GM18907 (cell line): ENCODE measurements at regions not wholly inside any gene's neighbourhood (a gene's known extent, or its start where the extent isn't known, plus 50 kb on each side); places are given as distances from the start of the nearest gene placed in this dataset.
A peak's percentile ranks its signal among the peaks of the same experiment; 100 is the strongest.

Source experiments
- ATAC-seq: cut with Tn5 transposase; IDR thresholded peaks from one replicate; pipeline ENCODE4 v1.9.1; 2021; ENCODE audit warnings: mild to moderate bottlenecking, moderate library complexity; ENCODE audit not compliant: unreplicated experiment

DNA sequence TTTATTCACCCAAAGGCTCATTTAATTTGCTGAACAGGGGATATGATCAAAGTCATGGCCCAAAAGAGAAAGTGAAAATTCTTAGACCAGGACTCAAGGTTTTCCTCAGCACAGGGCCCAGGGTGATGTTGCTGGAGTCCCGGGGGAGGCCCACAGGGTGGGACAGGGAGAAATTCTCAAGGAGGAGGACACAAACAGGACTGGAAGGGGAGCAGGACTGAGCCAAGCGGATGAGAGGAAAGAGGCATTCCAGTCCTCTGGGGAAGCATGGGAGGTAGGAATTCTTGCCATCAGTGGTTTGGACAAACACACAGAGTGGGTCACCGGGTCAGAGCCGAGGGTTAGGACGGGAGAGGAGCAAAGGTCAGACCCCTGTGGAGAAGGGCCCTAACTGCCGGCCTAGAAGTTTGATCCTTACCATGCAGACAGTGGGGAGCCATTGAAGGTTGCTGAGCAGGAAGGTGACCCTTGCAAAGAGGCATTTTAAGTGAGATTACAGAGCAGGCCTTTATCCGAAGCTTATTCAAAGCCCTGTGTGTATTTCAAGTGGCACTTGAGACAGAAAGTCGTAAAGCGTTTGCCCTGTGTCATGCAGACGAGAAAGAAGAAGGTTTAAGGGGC lies 68.4 kb upstream of the PTGR2 start:
- no peak for ATAC-seq

- ATAC-seq: no peak
Measured at GRCh38 chr14:73782623-73783022, 68.4 kb upstream of the PNMA1 start.

GRCh38 chr14:73780896-73781295 lies 66.7 kb upstream of the PNMA1 start:
- no peak for ATAC-seq

GRCh38 chr14:73780391-73780790 lies 66.2 kb upstream of the PNMA1 start:
- no peak for ATAC-seq

DNA sequence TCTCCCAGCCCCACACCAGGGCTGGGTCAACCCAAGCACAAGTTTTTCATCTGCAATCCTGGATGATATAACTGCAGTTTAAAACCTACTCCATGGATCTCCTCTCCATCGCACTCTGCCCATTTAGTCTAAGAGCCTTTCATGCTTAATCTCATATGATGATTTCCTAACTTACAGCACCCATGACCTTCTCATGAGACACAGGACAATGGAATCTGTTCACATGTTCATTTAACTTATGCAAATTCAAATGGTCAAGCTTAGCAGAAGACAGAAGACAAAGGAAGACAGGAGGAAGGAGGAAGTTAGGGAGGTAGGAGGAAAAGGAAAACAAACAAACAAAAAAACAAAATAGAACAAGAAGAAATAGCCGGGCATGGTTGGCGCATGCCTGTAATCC lies 64.6 kb upstream of the PNMA1 start:
- ATAC-seq: no peak

- no peak for ATAC-seq
Measured at GRCh38 chr14:73777420-73777819, 63.2 kb upstream of the PNMA1 start.

DNA sequence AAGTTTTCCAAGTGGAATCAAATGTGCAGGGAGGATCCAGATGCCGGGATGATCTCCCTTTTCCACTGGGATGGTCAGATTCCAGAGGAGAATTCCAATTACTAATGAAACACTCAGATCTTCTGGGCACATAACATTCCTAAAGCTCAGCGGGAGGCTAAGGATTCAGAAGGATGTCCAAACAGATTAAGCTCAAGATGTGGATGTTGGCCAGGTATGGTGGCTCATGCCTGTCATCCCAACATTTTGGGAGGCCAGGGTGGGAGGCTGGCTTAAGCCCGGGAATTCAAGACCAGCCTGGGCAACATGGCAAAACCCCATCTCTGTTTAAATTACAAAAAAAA lies 62.0 kb upstream of the PNMA1 start:
- ATAC-seq: no peak

DNA sequence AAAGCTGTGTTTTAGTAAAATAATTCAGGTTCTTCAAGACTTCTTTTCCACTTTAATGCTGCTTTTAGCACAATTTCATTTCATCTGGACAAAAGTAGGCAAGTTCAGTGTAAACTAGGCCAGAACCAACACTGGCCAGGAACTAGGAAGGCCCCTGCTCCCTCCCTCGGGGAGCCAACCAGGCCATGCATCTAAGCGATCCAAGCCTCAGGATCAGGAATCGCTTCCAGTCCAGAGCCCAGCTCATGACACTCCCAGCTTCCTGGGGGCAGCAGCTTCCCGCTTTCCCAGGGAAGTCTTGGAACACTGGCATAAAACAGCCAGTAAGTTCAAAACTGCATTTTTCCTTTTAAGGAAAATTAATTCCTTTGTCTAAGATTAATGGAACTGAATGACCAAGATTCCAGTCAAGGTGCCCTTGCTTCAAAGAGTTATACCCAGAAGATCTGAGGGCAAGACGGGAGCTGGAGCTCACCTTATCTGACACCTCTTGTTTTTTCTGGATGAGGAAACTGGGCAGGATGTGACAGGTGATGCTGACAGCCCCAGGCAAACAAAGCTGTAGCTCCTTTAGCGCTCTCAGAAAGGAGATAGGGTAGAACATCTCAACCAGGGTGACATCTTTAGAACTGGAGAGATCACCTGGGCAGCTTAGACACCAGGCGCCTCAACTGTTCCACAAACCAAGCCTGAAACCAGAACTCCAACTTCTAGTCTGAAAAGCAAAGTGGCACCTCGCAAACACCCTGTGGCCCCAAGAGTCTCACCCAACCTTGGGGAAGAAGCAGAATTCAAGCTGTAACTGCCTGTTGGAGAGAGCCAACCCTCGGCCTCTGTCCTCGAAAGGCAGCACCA lies 61.4 kb upstream of the PNMA1 start:
- no peak for ATAC-seq

DNA sequence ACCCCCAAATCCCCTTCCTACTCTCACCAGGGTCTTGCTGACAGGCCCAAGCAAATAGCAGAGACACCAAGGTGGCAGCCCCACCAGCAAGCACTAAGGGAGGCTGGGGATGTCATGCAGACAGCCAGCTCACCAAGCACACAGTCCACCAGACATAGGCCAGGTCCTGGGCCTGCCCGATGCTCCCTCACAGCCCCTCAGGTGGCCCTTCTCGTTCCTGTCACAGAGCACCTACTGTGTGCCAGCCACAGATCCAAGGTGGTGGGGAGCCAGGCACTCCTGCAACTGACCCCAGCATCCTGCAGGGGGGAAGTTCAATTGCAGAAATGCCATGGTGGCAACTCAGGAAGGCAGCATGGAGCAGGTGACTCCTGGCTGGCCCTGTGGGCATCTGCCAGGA lies 60.5 kb upstream of the PNMA1 start:
- ATAC-seq: no peak

GRCh38 chr14:73774241-73774570 lies 60.0 kb upstream of the PNMA1 start:
- ATAC-seq: no peak

DNA sequence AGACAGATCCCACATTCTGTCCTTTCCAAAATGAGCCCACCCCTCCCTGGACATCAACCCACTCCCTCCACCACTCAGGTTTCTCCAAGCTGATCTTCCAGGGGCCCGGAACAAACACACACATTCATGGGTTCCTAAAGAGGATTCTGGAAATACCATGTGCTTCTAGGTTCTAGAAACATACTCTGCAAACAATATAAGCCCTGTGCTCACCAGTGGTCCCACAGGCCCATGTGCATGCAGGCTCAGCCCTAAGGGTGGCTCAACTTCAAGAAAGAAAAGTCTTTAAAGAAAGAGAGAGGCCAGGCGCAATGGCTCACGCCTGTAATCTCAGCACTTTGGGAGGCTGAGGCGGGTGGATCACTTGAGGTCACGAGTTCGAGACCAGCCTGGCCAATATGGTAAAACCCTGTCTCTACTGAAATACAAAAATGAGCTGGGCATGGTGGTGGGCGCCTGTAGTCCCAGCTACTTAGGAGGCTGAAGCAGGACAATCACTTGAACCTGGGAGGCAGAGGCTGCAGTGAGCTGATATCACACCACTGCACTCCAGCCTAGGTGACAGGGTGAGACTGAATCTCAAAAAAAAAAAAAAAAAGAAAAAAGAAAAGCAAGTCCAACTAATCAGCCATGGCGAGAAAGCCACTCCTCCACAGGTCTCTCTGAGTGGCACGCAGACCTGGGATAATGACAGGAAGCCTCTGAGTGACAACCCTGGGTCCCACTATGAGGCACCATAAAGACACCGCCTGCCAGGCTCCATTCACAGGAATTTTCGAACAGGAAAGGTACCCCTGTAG lies 59.5 kb upstream of the PNMA1 start:
- no peak for ATAC-seq

DNA sequence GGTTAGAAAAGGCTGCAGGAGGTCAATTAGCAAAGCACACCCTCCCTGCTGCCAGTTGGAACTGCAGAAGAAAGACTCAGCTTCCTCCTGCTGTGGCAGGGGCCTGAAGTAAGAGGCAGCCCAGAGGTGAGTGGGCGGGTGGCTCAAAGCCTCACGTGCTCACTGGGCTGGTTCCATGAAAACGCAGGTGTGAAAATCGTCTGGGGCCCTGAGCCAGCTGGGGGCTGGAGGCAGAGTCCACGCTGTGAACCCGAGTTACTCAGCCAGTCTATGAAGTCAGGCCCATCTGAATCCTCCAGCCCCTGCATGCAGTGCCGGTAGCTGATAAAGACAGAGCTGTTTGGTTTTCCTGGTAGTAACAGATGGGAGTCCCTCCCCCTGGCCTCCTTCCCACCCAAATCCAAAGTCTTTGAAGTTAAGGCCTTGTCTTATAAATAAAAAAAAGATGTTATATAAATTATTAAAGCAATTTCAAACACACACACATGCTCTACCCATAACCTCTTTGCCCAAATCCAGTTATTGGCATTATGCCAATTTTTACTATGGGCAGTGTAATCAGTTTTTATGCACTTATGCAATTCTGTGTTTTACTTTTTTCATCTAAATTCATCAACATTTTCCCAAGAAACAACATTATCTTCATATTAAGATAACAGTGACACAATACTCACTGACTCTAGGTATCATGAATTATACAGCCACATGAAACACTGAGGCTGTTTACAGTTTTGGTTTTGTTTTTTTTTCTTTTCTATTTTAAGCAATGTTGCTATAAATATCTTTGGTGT lies 57.9 kb upstream of the PNMA1 start:
- peak; percentile 57 for ATAC-seq

GRCh38 chr14:73770977-73771847 lies 57.0 kb upstream of the PNMA1 start:
- peak; percentile 17 for ATAC-seq

DNA sequence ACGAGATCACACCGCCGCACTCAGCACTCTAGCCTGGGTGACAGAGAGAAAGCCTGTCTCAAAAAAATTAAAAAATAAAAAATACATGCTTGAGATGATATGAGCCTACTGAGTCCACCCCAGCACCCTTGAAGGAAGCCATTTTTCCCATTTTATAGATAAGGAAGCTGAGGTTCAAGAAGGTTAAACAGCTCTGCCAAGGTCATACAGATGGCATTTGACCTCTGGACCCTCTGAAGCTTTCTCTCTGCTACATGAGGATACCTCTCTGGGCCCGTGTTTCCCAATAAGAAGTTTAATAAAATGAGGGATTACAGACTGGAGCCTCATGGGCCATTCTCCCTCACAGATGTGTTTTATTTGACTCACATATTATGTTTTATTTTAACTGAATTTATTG lies 53.9 kb upstream of the PNMA1 start:
- ATAC-seq: no peak

- ATAC-seq: no peak
Measured at GRCh38 chr14:73764406-73765280, 50.5 kb upstream of the PNMA1 start.
